H1 (cell line): ENCODE measurements at regions not wholly inside any gene's neighbourhood (a gene's known extent, or its start where the extent isn't known, plus 50 kb on each side); places are given as distances from the start of the nearest gene placed in this dataset.

Experiments
- BCL11A ChIP-seq, 2 experiments: IDR thresholded peaks; one replicate each; pipeline ENCODE4 v1.6.1; 2011; ENCODE audit warnings: low read depth in 2 of 2, low read length in 2 of 2, mild to moderate bottlenecking in 2 of 2
- CHD1 ChIP-seq: IDR thresholded peaks from 2 replicates; pipeline ENCODE4 v1.6.1; 2012; ENCODE audit warnings: low read depth, low read length, improper control_type of control experiment
- CHD2 ChIP-seq: IDR thresholded peaks from 2 replicates; pipeline ENCODE4 v1.6.1; 2012; ENCODE audit warnings: low read length, improper control_type of control experiment
- KDM1A ChIP-seq: fragments of 200-600, 300-600 bp; sonication (generic); IDR thresholded peaks from 2 replicates; pipeline ENCODE4 v1.7.1; 2016; ENCODE audit warnings: mild to moderate bottlenecking, low read length, borderline replicate concordance
- POLR2A ChIP-seq, 2 experiments: IDR thresholded peaks; 1 replicate in 1 of 2; 2 replicates in 1 of 2; pipeline ENCODE4 v1.6.1; 2011; ENCODE audit warnings: low read depth in 2 of 2, low read length in 2 of 2, mild to moderate bottlenecking in 2 of 2; ENCODE audit errors: control extremely low read depth in 1 of 2
- POU5F1 ChIP-seq: IDR thresholded peaks from 2 replicates; pipeline ENCODE4 v1.6.1; 2011; ENCODE audit warnings: low read depth, mild to moderate bottlenecking, low read length, moderate library complexity
- SAP30 ChIP-seq: fragments of 300-600 bp; sonication (generic); IDR thresholded peaks from 2 replicates; pipeline ENCODE4 v1.7.1; 2012; ENCODE audit warnings: low read length, moderate library complexity, mild to moderate bottlenecking, inconsistent platforms; ENCODE audit not compliant: insufficient read depth, insufficient replicate concordance
- SIN3A ChIP-seq, 2 experiments: IDR thresholded peaks in 1 of 2; conservative IDR thresholded peaks in 1 of 2; 2 replicates each; pipeline ENCODE4 v1.6.1; 2011 to 2012; ENCODE audit warnings: low read length in 2 of 2, improper control_type of control experiment in 1 of 2, low read depth in 1 of 2, mild to moderate bottlenecking in 1 of 2
- SP1 ChIP-seq: IDR thresholded peaks from 2 replicates; pipeline ENCODE4 v1.6.1; 2011; ENCODE audit warnings: low read depth, low read length
- TBP ChIP-seq: IDR thresholded peaks from 2 replicates; pipeline ENCODE4 v1.6.1; 2011; ENCODE audit warnings: low read depth, low read length, improper control_type of control experiment
- ZNF274 ChIP-seq: IDR thresholded peaks from 2 replicates; pipeline ENCODE4 v1.7.0; 2012; ENCODE audit warnings: low read length, borderline replicate concordance; ENCODE audit errors: extremely low read depth

- TF ChIP-seq BCL11A (IDR thresholded peaks at IDR 0.05; ENCODE audit: low read depth in 2 of 2, low read length in 2 of 2) (no peak), KDM1A (no peak), SP1 (no peak), POU5F1 (no peak), POLR2A (IDR thresholded peaks at IDR 0.05; ENCODE audit: control extremely low read depth in 1 of 2, low read depth in 2 of 2, low read length in 2 of 2) (no peak), TBP (no peak), SIN3A (conservative IDR thresholded peaks at IDR 0.05 in 1 of 2, IDR thresholded peaks at IDR 0.05 in 1 of 2; ENCODE audit: low read depth in 1 of 2, low read length in 2 of 2) (no peak), SAP30 (no peak), CHD2 (no peak), ZNF274 (no peak), CHD1 (no peak)
These were observed 556.2 kb downstream of the CBLN4 start (continued) for GRCh38 chr20:55449091-55449490.
